SK-N-MC (cell line): ENCODE measurements at regions not wholly inside any gene's neighbourhood (a gene's known extent, or its start where the extent isn't known, plus 50 kb on each side); places are given as distances from the start of the nearest gene placed in this dataset.

Experiments used
- DNase-seq: peaks from one replicate; pipeline ENCODE4 v3.0.0-alpha.2; 2011; ENCODE audit warnings: low read depth, low spot score
- H3K27ac ChIP-seq: fragments of 200-600 bp; sonication (generic); 2 replicates; pipeline ENCODE4 v1.5.1; 2016; ENCODE audit warnings: mixed run types
- H3K36me3 ChIP-seq: fragments of 200-600 bp; sonication (generic); 2 replicates; pipeline ENCODE4 v1.6.1; 2017; ENCODE audit warnings: antibody characterized with exemption, low read length, mixed read lengths; ENCODE audit not compliant: insufficient read depth
- H3K4me3 ChIP-seq: fragments of 200-600 bp; sonication (generic); 2 replicates; pipeline ENCODE4 v1.5.1; 2016
- H3K9ac ChIP-seq: fragments of 200-600 bp; sonication (generic); 2 replicates; pipeline ENCODE4 v1.8.0; 2017; ENCODE audit warnings: mixed run types, mixed read lengths; ENCODE audit not compliant: insufficient read length
- H3K9me3 ChIP-seq: fragments of 200-600 bp; sonication (generic); 2 replicates; pipeline ENCODE4 v1.6.1; 2017; ENCODE audit warnings: low read depth, mild to moderate bottlenecking, antibody characterized with exemption, low read length, moderate library complexity, mixed read lengths
- EZH2 ChIP-seq: fragments of 200-600 bp; sonication (generic); IDR thresholded peaks from one replicate; pipeline ENCODE4 v1.6.1; 2017; ENCODE audit warnings: antibody characterized with exemption
- FOXP2 ChIP-seq: optimal IDR thresholded peaks from 2 replicates; pipeline ENCODE3; 2011; ENCODE audit warnings: mild to moderate bottlenecking, moderate library complexity; ENCODE audit not compliant: insufficient read depth; ENCODE audit errors: extremely low read length, control extremely low read depth
- POLR2AphosphoS5 ChIP-seq: IDR thresholded peaks from 2 replicates; pipeline ENCODE4 v1.6.1; 2012; ENCODE audit warnings: mild to moderate bottlenecking, low read depth, low read length, borderline replicate concordance

GRCh38 chr7:10299384-10299783 lies 674.3 kb upstream of the PHF14 start:
- Histone ChIP-seq H3K36me3 (no peaks in the 10 kb centered on the region), H3K9ac (no peak overlapping the region), H3K9me3 (no peaks in the 10 kb centered on the region), H3K4me3 (no peak overlapping the region), H3K27ac (no peak overlapping the region)
- TF ChIP-seq EZH2 (no peak), POLR2AphosphoS5 (no peak), FOXP2 (no peak)
- no peak for DNase-seq

- TF ChIP-seq POLR2AphosphoS5, result no peak
- TF ChIP-seq EZH2, result no peak
- TF ChIP-seq FOXP2, result no peak
- no peak overlapping the region for H3K9ac ChIP-seq
- H3K36me3 ChIP-seq, result no peaks in the 10 kb centered on the region
- DNase-seq, result no peak
- H3K4me3 ChIP-seq, result no peak overlapping the region
- no peaks in the 10 kb centered on the region for H3K9me3 ChIP-seq
- no peak overlapping the region for H3K27ac ChIP-seq
Observed at GRCh38 chr7:10300577-10300976, 673.1 kb upstream of the PHF14 start.

GRCh38 chr7:10308276-10308675 lies 665.4 kb upstream of the PHF14 start:
- no peak for DNase-seq
- H3K27ac ChIP-seq, result no peak overlapping the region

GRCh38 chr7:10312942-10313341 lies 660.7 kb upstream of the PHF14 start:
- Histone ChIP-seq H3K4me3 (no peak overlapping the region), H3K9ac (no peak overlapping the region), H3K36me3 (no peaks in the 10 kb centered on the region), H3K9me3 (no peaks in the 10 kb centered on the region), H3K27ac (no peak overlapping the region)
- DNase-seq, result no peak
- TF ChIP-seq EZH2 (no peak), FOXP2 (no peak)

More at GRCh38 chr7:10308276-10308675, 665.4 kb upstream of the PHF14 start:
- Histone ChIP-seq H3K36me3 (no peaks in the 10 kb centered on the region), H3K4me3 (no peak overlapping the region), H3K9ac (no peak overlapping the region), H3K9me3 (no peaks in the 10 kb centered on the region)
- no peak for TF ChIP-seq POLR2AphosphoS5

- H3K9me3 ChIP-seq, result no peaks in the 10 kb centered on the region
- no peak overlapping the region for H3K4me3 ChIP-seq
- no peaks in the 10 kb centered on the region for H3K36me3 ChIP-seq
- H3K9ac ChIP-seq, result no peak overlapping the region
- no peak overlapping the region for H3K27ac ChIP-seq
- TF ChIP-seq FOXP2, result no peak
- TF ChIP-seq POLR2AphosphoS5, result no peak
- TF ChIP-seq EZH2, result no peak
- DNase-seq, result no peak
Observed at GRCh38 chr7:10315881-10316280, 657.8 kb upstream of the PHF14 start.

GRCh38 chr7:10316488-10316887 lies 657.2 kb upstream of the PHF14 start:
- Histone ChIP-seq H3K9me3 (no peaks in the 10 kb centered on the region), H3K27ac (no peak overlapping the region), H3K36me3 (no peaks in the 10 kb centered on the region), H3K4me3 (no peak overlapping the region), H3K9ac (no peak overlapping the region)
- no peak for DNase-seq
- TF ChIP-seq FOXP2 (no peak), EZH2 (no peak), POLR2AphosphoS5 (no peak)

- Histone ChIP-seq H3K9ac (no peak overlapping the region), H3K36me3 (no peaks in the 10 kb centered on the region), H3K4me3 (no peak overlapping the region), H3K27ac (no peak overlapping the region), H3K9me3 (no peaks in the 10 kb centered on the region)
- DNase-seq, result no peak
- TF ChIP-seq FOXP2, result no peak
- no peak for TF ChIP-seq EZH2
- TF ChIP-seq POLR2AphosphoS5, result no peak
Observed at GRCh38 chr7:10325395-10325794, 648.3 kb upstream of the PHF14 start.

- H3K4me3 ChIP-seq, result no peak overlapping the region
- no peak overlapping the region; the same call in 1 of the 2 replicates for H3K27ac ChIP-seq
- no peaks in the 10 kb centered on the region for H3K9me3 ChIP-seq
- H3K36me3 ChIP-seq, result no peaks in the 10 kb centered on the region
- no peak for TF ChIP-seq EZH2
- TF ChIP-seq FOXP2, result no peak
- TF ChIP-seq POLR2AphosphoS5, result no peak
- H3K9ac ChIP-seq, result no peak overlapping the region
- DNase-seq, result no peak
Observed at GRCh38 chr7:10343108-10343507, 630.6 kb upstream of the PHF14 start.

- TF ChIP-seq POLR2AphosphoS5 (no peak), FOXP2 (no peak), EZH2 (no peak)
- H3K27ac ChIP-seq, result no peak overlapping the region
- no peaks in the 10 kb centered on the region for H3K9me3 ChIP-seq
- H3K36me3 ChIP-seq, result no peaks in the 10 kb centered on the region
- H3K9ac ChIP-seq, result no peak overlapping the region
- no peak overlapping the region for H3K4me3 ChIP-seq
- DNase-seq, result no peak
Observed at GRCh38 chr7:10346032-10346431, 627.6 kb upstream of the PHF14 start.

- H3K9ac ChIP-seq, result no peak overlapping the region
- no peaks in the 10 kb centered on the region for H3K9me3 ChIP-seq
- no peak for TF ChIP-seq FOXP2
- no peak for TF ChIP-seq EZH2
- TF ChIP-seq POLR2AphosphoS5, result no peak
- no peaks in the 10 kb centered on the region for H3K36me3 ChIP-seq
- no peak for DNase-seq
- H3K27ac ChIP-seq, result no peak overlapping the region
- no peak overlapping the region for H3K4me3 ChIP-seq
Observed at GRCh38 chr7:10355816-10356215, 617.9 kb upstream of the PHF14 start.
